KMS-11 (cell line): ENCODE measurements at regions not wholly inside any gene's neighbourhood (a gene's known extent, or its start where the extent isn't known, plus 50 kb on each side); places are given as distances from the start of the nearest gene placed in this dataset.

Experiments used
- H2AFZ ChIP-seq: fragments of 200-600 bp; sonication (generic); 2 replicates; pipeline ENCODE4 v1.6.1; 2016; ENCODE audit warnings: antibody characterized with exemption, mixed run types, low read depth
- H3K27ac ChIP-seq: fragments of 200-600 bp; sonication (generic); 2 replicates; pipeline ENCODE4 v1.6.1; 2016; ENCODE audit warnings: mild to moderate bottlenecking, mixed run types
- H3K27me3 ChIP-seq: fragments of 200-600 bp; sonication (generic); 2 replicates; pipeline ENCODE4 v1.6.1; 2017; ENCODE audit warnings: mild to moderate bottlenecking, low read depth, mixed run types, moderate library complexity; ENCODE audit not compliant: insufficient read depth
- H3K36me3 ChIP-seq: fragments of 200-600 bp; sonication (generic); 2 replicates; pipeline ENCODE4 v1.6.1; 2017; ENCODE audit warnings: mild to moderate bottlenecking, mixed run types; ENCODE audit not compliant: insufficient read depth
- H3K4me1 ChIP-seq: fragments of 200-600 bp; sonication (generic); 2 replicates; pipeline ENCODE4 v1.6.1; 2016; ENCODE audit warnings: mild to moderate bottlenecking, low read depth, mixed run types; ENCODE audit not compliant: poor library complexity, severe bottlenecking
- H3K4me2 ChIP-seq: fragments of 200-600 bp; sonication (generic); 2 replicates; pipeline ENCODE4 v1.7.0; 2016; ENCODE audit warnings: mild to moderate bottlenecking, mixed run types
- H3K4me3 ChIP-seq: fragments of 200-600 bp; sonication (generic); IDR thresholded peaks from 2 replicates; pipeline ENCODE4 v1.6.1; 2017; ENCODE audit warnings: low read depth, low read length, mixed read lengths; ENCODE audit not compliant: insufficient read depth
- H3K79me2 ChIP-seq: fragments of 200-600 bp; sonication (generic); 2 replicates; pipeline ENCODE4 v1.6.1; 2016; ENCODE audit warnings: low read depth, mixed run types; ENCODE audit not compliant: insufficient read depth
- H3K9ac ChIP-seq: fragments of 200-600 bp; sonication (generic); 2 replicates; pipeline ENCODE4 v1.6.1; 2016; ENCODE audit warnings: mild to moderate bottlenecking, mixed run types
- H4K20me1 ChIP-seq: fragments of 200-600 bp; sonication (generic); 2 replicates; pipeline ENCODE4 v1.6.1; 2016; ENCODE audit warnings: mild to moderate bottlenecking, mixed run types; ENCODE audit not compliant: insufficient read depth
- CTCF ChIP-seq: fragments of 200-600 bp; sonication (generic); conservative IDR thresholded peaks from 2 replicates; pipeline ENCODE4 v1.6.1; 2017; ENCODE audit warnings: low read depth, mild to moderate bottlenecking, antibody characterized with exemption, low read length, moderate library complexity, mixed read lengths

GRCh38 chr20:58007947-58008346, 220.5 kb downstream of the ANKRD60 start:
- H3K4me2 ChIP-seq = no peak overlapping the region
- peaks cover 26% of the 10 kb centered on the region for H3K27me3 ChIP-seq
- no peaks in the 10 kb centered on the region for H3K36me3 ChIP-seq
- H3K79me2 ChIP-seq = no peaks in the 10 kb centered on the region
- H3K27ac ChIP-seq = no peak overlapping the region
- H3K4me3 ChIP-seq = no peak overlapping the region
- no peak overlapping the region for H3K9ac ChIP-seq
- H2AFZ ChIP-seq = no peak overlapping the region
- H4K20me1 ChIP-seq = no peaks in the 10 kb centered on the region
- no peak for TF ChIP-seq CTCF
- no peaks in the 10 kb centered on the region for H3K4me1 ChIP-seq

GRCh38 chr20:58006346-58007316, 221.8 kb downstream of the ANKRD60 start:
- Histone ChIP-seq H3K4me1 (no peaks in the 10 kb centered on the region), H3K27me3 (peaks cover 26% of the 10 kb centered on the region), H3K9ac (no peak overlapping the region), H3K79me2 (no peaks in the 10 kb centered on the region), H4K20me1 (no peaks in the 10 kb centered on the region), H3K36me3 (no peaks in the 10 kb centered on the region), H2AFZ (no peak overlapping the region), H3K4me3 (no peak overlapping the region), H3K4me2 (no peak overlapping the region), H3K27ac (no peak overlapping the region)
- TF ChIP-seq CTCF = no peak

GRCh38 chr20:58005581-58006345, 222.7 kb downstream of the ANKRD60 start:
- no peak for TF ChIP-seq CTCF
- Histone ChIP-seq H3K4me1 (no peaks in the 10 kb centered on the region), H3K9ac (no peak overlapping the region), H3K27ac (no peak overlapping the region), H2AFZ (no peak overlapping the region), H3K4me2 (no peak overlapping the region), H3K4me3 (no peak overlapping the region), H4K20me1 (no peaks in the 10 kb centered on the region), H3K79me2 (no peaks in the 10 kb centered on the region), H3K36me3 (no peaks in the 10 kb centered on the region), H3K27me3 (peaks cover 22% of the 10 kb centered on the region)

DNA sequence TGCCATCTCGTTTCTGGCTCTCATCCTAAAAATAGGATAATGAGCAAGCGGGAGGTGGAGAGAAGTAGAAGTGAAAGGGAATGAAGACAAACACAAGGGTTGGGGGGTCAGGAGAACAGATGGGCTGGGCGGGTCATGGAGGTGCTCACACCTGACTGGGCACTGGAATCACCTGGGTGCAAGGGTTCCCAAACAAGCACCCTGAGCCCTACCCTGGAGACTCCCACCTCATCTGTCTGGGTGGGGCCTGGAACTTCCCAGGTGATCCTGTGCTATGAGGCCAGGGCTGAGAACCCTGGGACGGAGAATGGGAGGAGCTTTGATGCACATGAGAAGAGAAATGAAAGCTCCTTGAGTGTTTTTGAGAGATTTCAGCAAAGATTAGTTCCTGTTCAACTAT, 223.6 kb downstream of the ANKRD60 start:
- Histone ChIP-seq H3K4me2 (no peak overlapping the region), H3K27me3 (peaks cover 27% of the 10 kb centered on the region), H3K9ac (no peak overlapping the region), H3K79me2 (no peaks in the 10 kb centered on the region), H3K27ac (no peak overlapping the region), H2AFZ (no peak overlapping the region), H3K36me3 (no peaks in the 10 kb centered on the region), H3K4me3 (no peak overlapping the region), H4K20me1 (no peaks in the 10 kb centered on the region), H3K4me1 (no peaks in the 10 kb centered on the region)
- TF ChIP-seq CTCF = no peak
